HUDEP-2 (cell line): ENCODE measurements at regions not wholly inside any gene's neighbourhood (a gene's known extent, or its start where the extent isn't known, plus 50 kb on each side); places are given as distances from the start of the nearest gene placed in this dataset.
A peak's percentile ranks its signal among the peaks of the same experiment; 100 is the strongest.
"Not testable (repeated sequence)": the region's sequence is repeated elsewhere in the genome, so short reads cannot be mapped to it uniquely, and the experiment has no call there.

ENCODE experiments used
- DNase-seq, 76 experiments: peaks; one replicate each; lab custom pipeline; 2025; ENCODE audit not compliant: unreplicated experiment in 76 of 76; lab: John Stamatoyannopoulos, UW

GRCh38 chr2:138364554-138365162 is 136.9 kb upstream of the SPOPL start:
- no peak for DNase-seq

- DNase-seq = no peak
Observed at GRCh38 chr2:138365581-138365980, 136.0 kb upstream of the SPOPL start.

- no peak for DNase-seq
Observed at GRCh38 chr2:138369856-138370255, 131.7 kb upstream of the SPOPL start.

GRCh38 chr2:138373993-138374408 is 127.6 kb upstream of the SPOPL start:
- peak in 13 of 76 experiments; percentile 2 to 49 (median 12) for DNase-seq

GRCh38 chr2:138381373-138381772 is 120.2 kb upstream of the SPOPL start:
- DNase-seq = no peak

- DNase-seq = no peak
Observed at GRCh38 chr2:138382672-138383071, 118.9 kb upstream of the SPOPL start.

- not testable (repeated sequence) for DNase-seq
Observed at GRCh38 chr2:138386191-138386590, 115.4 kb upstream of the SPOPL start.

- DNase-seq = no peak
Observed at GRCh38 chr2:138389063-138389462, 112.5 kb upstream of the SPOPL start.

- no peak for DNase-seq
Observed at GRCh38 chr2:138390316-138390945, 111.1 kb upstream of the SPOPL start.

GRCh38 chr2:138391946-138392345 is 109.6 kb upstream of the SPOPL start:
- no peak for DNase-seq

- peak in 71 of 76 experiments; percentile 0 to 84 (median 52) for DNase-seq
Observed at GRCh38 chr2:138395565-138396306, 105.8 kb upstream of the SPOPL start.

- no peak for DNase-seq
Observed at GRCh38 chr2:138396843-138397242, 104.7 kb upstream of the SPOPL start.

- DNase-seq = no peak
Observed at GRCh38 chr2:138403431-138403927, 98.1 kb upstream of the SPOPL start.

- DNase-seq = no peak
Observed at GRCh38 chr2:138414014-138414413, 87.6 kb upstream of the SPOPL start.

GRCh38 chr2:138415985-138416384 is 85.6 kb upstream of the SPOPL start:
- DNase-seq = no peak

GRCh38 chr2:138418453-138418852 is 83.1 kb upstream of the SPOPL start:
- no peak for DNase-seq

GRCh38 chr2:138421315-138421970 is 80.1 kb upstream of the SPOPL start:
- no peak for DNase-seq

- DNase-seq = no peak
Observed at GRCh38 chr2:138421971-138422335, 79.6 kb upstream of the SPOPL start.

- DNase-seq = no peak
Observed at GRCh38 chr2:138423198-138423597, 78.4 kb upstream of the SPOPL start.

- no peak for DNase-seq
Observed at GRCh38 chr2:138423745-138424144, 77.8 kb upstream of the SPOPL start.

- DNase-seq = no peak
Observed at GRCh38 chr2:138424436-138425140, 77.0 kb upstream of the SPOPL start.
